ENCODE measurements at regions not wholly inside any gene's neighbourhood (a gene's known extent, or its start where the extent isn't known, plus 50 kb on each side); places are given as distances from the start of the nearest gene placed in this dataset.

GRCh38 chr7:26434974-26435373 lies 143.3 kb downstream of the SNX10 start:
- Histone ChIP-seq H3K9me3 (no peaks in the 10 kb centered on the region), H3K27ac (replicated peaks in 1 of 4) (no peak overlapping the region), H3K36me3 (no peaks in the 10 kb centered on the region), H3K4me3 (no peak overlapping the region), H3K4me1 (no peaks in the 10 kb centered on the region), H3K27me3 (no peaks in the 10 kb centered on the region)
- DNase-seq (ENCODE audit: extremely low spot score) = no peak
- TF ChIP-seq EP300 (IDR thresholded peaks at IDR 0.05) (no peak), POLR2A (IDR thresholded peaks at IDR 0.05; ENCODE audit: low read depth) (no peak), CTCF (IDR thresholded peaks at IDR 0.05) (no peak), POLR2AphosphoS5 (IDR thresholded peaks at IDR 0.05) (no peak)
- intact Hi-C loops (cut with DNase I) = no loop called here
- WGBS = 68% methylated on average over 3 of the region's 3 CpGs

- Histone ChIP-seq H3K27me3 (no peaks in the 10 kb centered on the region), H3K27ac (replicated peaks in 1 of 4) (no peak overlapping the region), H3K9me3 (no peaks in the 10 kb centered on the region), H3K4me3 (no peak overlapping the region), H3K36me3 (no peaks in the 10 kb centered on the region), H3K4me1 (no peaks in the 10 kb centered on the region)
- 85% methylated on average over 4 of the region's 4 CpGs for WGBS
- no peak for DNase-seq (ENCODE audit: extremely low spot score)
- intact Hi-C loops (cut with DNase I) = no loop called here
- TF ChIP-seq CTCF (IDR thresholded peaks at IDR 0.05) = no peak
- TF ChIP-seq EP300 (IDR thresholded peaks at IDR 0.05) = no peak
- TF ChIP-seq POLR2A (IDR thresholded peaks at IDR 0.05; ENCODE audit: low read depth) = no peak
- no peak for TF ChIP-seq POLR2AphosphoS5 (IDR thresholded peaks at IDR 0.05)
Observed at GRCh38 chr7:26437003-26437532, 145.4 kb downstream of the SNX10 start.

- DNase-seq (ENCODE audit: extremely low spot score) = no peak
- Histone ChIP-seq H3K27ac (replicated peaks in 1 of 4) (no peak overlapping the region), H3K27me3 (no peaks in the 10 kb centered on the region), H3K4me1 (no peaks in the 10 kb centered on the region), H3K9me3 (no peaks in the 10 kb centered on the region), H3K4me3 (no peak overlapping the region), H3K36me3 (no peaks in the 10 kb centered on the region)
- no peak for TF ChIP-seq CTCF (IDR thresholded peaks at IDR 0.05)
- 75% methylated on average over 1 of the region's 1 CpG for WGBS
- intact Hi-C loops (cut with DNase I) = no loop called here
Observed at GRCh38 chr7:26438078-26438477, 146.4 kb downstream of the SNX10 start.

GRCh38 chr7:26439521-26440232 lies 148.0 kb downstream of the SNX10 start:
- peaks cover 0 to 7% (median 0%) of the 10 kb centered on the region in 4 donors for H3K27me3 ChIP-seq
- H3K27ac ChIP-seq (replicated peaks in 1 of 4) = no peak overlapping the region
- no peaks in the 10 kb centered on the region for H3K4me1 ChIP-seq
- no peak overlapping the region for H3K4me3 ChIP-seq
- H3K36me3 ChIP-seq = no peaks in the 10 kb centered on the region
- H3K9me3 ChIP-seq = no peaks in the 10 kb centered on the region
- intact Hi-C loops (cut with DNase I) = no loop called here
- no peak for TF ChIP-seq EP300 (IDR thresholded peaks at IDR 0.05)
- TF ChIP-seq POLR2A (IDR thresholded peaks at IDR 0.05; ENCODE audit: low read depth) = no peak
- TF ChIP-seq CTCF (IDR thresholded peaks at IDR 0.05) = no peak
- TF ChIP-seq POLR2AphosphoS5 (IDR thresholded peaks at IDR 0.05) = no peak
- DNase-seq (ENCODE audit: extremely low spot score) = no peak
- 88% methylated on average over 7 of the region's 7 CpGs for WGBS

All from esophagus muscularis mucosa (tissue), 4 donors.